DOHH2 (cell line): ENCODE measurements at regions not wholly inside any gene's neighbourhood (a gene's known extent, or its start where the extent isn't known, plus 50 kb on each side); places are given as distances from the start of the nearest gene placed in this dataset.

ENCODE experiments used
- EZH2phosphoT487 ChIP-seq: fragments of 200-600 bp; sonication (generic); IDR thresholded peaks from 2 replicates; pipeline ENCODE4 v1.6.1; 2017; ENCODE audit warnings: borderline replicate concordance, mild to moderate bottlenecking, antibody characterized with exemption, low read length, moderate library complexity, mixed read lengths
- TF ChIP-seq, protein P1 (sequence below): fragments of 200-600 bp; sonication (generic); IDR thresholded peaks from one replicate; pipeline ENCODE4 v1.5.1; 2014; ENCODE audit warnings: antibody characterized with exemption, mild to moderate bottlenecking, low read depth, low read length; ENCODE audit not compliant: poor library complexity, severe bottlenecking

DNA sequence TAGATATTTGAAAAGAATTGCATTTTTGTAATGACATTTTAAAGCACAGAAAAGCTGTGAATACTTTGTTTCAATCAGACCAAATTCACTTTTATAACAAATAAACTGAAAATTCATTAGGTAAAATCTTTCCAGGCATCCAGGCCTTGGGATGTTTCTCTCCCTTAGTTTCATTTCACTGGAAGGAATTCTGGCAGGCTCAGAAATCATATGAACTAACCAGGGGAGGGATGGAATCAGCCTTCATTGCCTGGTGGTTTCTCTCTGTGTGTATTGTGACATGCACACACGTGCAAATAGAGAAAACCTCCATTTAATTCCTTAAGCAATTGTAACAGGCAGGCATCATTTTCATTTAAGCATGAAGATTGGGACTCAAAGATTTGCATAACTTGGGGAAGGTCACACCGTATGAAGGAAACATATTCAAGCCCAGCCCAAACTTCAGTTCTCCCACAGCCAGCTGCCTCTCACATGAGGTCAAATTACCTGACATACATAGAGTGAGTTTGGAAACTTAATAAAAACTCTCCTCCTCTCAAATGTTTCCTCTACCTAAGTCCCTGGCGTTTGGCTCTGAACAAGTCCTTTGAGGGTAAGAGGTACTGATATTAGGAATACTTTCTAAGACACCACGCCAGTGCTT lies 376.1 kb upstream of the MCTP2 start:
- TF ChIP-seq, protein P1, sequence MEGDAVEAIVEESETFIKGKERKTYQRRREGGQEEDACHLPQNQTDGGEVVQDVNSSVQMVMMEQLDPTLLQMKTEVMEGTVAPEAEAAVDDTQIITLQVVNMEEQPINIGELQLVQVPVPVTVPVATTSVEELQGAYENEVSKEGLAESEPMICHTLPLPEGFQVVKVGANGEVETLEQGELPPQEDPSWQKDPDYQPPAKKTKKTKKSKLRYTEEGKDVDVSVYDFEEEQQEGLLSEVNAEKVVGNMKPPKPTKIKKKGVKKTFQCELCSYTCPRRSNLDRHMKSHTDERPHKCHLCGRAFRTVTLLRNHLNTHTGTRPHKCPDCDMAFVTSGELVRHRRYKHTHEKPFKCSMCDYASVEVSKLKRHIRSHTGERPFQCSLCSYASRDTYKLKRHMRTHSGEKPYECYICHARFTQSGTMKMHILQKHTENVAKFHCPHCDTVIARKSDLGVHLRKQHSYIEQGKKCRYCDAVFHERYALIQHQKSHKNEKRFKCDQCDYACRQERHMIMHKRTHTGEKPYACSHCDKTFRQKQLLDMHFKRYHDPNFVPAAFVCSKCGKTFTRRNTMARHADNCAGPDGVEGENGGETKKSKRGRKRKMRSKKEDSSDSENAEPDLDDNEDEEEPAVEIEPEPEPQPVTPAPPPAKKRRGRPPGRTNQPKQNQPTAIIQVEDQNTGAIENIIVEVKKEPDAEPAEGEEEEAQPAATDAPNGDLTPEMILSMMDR: no peak
- no peak for TF ChIP-seq EZH2phosphoT487
